ENCODE measurements at regions not wholly inside any gene's neighbourhood (a gene's known extent, or its start where the extent isn't known, plus 50 kb on each side); places are given as distances from the start of the nearest gene placed in this dataset.
"Not testable (repeated sequence)": the region's sequence is repeated elsewhere in the genome, so short reads cannot be mapped to it uniquely, and the experiment has no call there.

GRCh38 chr4:20159516-20159915, 92.2 kb upstream of the SLIT2 start:
- DNase-seq: no peak
- no peak overlapping the region for H3K27ac Mint-ChIP-seq
- H3K4me1 Mint-ChIP-seq (ENCODE audit: low read depth): no peaks in the 10 kb centered on the region
- peaks cover 23% of the 10 kb centered on the region for H3K9me3 Mint-ChIP-seq
- no peak overlapping the region for H3K4me3 Mint-ChIP-seq
- no peaks in the 10 kb centered on the region for H3K27me3 Mint-ChIP-seq
- H3K36me3 Mint-ChIP-seq (ENCODE audit: low read depth): no peaks in the 10 kb centered on the region

- no peak for DNase-seq
- Mint-ChIP-seq H3K36me3 (ENCODE audit: low read depth) (no peaks in the 10 kb centered on the region), H3K4me3 (no peak overlapping the region), H3K9me3 (peaks cover 25% of the 10 kb centered on the region), H3K4me1 (ENCODE audit: low read depth) (no peaks in the 10 kb centered on the region), H3K27ac (no peak overlapping the region), H3K27me3 (no peaks in the 10 kb centered on the region)
These were observed 93.5 kb upstream of the SLIT2 start for GRCh38 chr4:20158195-20158594.

GRCh38 chr4:20151436-20151835, 100.3 kb upstream of the SLIT2 start:
- Mint-ChIP-seq H3K9me3 (peaks cover 11% of the 10 kb centered on the region), H3K4me3 (no peak overlapping the region), H3K36me3 (ENCODE audit: low read depth) (no peaks in the 10 kb centered on the region)

DNA sequence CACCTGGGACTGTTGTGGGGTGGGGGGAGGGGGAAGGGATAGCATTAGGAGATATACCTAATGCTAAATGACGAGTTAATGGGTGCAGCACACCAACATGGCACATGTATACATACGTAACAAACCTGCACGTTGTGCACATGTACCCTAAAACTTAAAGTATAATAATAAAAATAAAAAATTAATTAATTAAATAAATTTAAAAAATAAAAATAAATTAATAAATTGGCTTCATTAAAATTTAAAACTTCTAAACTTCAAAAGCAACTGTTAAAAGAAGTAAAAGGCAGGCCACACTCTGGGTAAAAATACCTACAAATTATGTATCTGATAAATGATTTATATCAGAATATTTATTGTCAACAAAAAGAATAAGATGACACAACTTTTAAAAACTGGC, 102.6 kb upstream of the SLIT2 start:
- H3K27me3 Mint-ChIP-seq; DNase-seq; H3K4me1 Mint-ChIP-seq (ENCODE audit: low read depth); H3K27ac Mint-ChIP-seq; H3K36me3 Mint-ChIP-seq (ENCODE audit: low read depth); H3K4me3 Mint-ChIP-seq: not testable (repeated sequence)
- H3K9me3 Mint-ChIP-seq: peaks cover 15% of the 10 kb centered on the region

More at GRCh38 chr4:20151436-20151835, 100.3 kb upstream of the SLIT2 start:
- Mint-ChIP-seq H3K4me1 (ENCODE audit: low read depth) (no peaks in the 10 kb centered on the region), H3K27me3 (no peaks in the 10 kb centered on the region), H3K27ac (no peak overlapping the region)
- DNase-seq: no peak

DNA sequence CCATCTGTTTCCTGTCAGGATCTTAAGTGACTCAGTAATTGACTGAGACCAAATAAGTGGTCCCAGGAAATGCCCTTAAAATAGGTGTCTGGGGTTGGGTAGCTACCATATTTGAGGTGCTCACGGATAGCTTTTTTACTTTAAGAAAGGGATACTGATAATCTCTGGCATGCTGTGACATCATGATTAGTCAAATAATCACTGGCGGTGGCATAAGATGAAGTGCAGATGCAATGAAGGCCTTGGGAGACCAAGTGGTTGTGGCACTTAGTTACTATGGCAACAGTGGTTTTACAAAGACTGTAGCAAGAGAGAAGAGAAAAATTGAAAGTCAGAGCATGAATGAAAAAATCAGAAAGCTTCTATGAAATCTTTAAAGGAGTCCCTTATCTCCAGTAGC, 114.5 kb upstream of the SLIT2 start:
- H3K9me3 Mint-ChIP-seq: peaks cover 22% of the 10 kb centered on the region
- no peak overlapping the region for H3K4me3 Mint-ChIP-seq
- H3K4me1 Mint-ChIP-seq (ENCODE audit: low read depth): no peaks in the 10 kb centered on the region
- no peaks in the 10 kb centered on the region for H3K36me3 Mint-ChIP-seq (ENCODE audit: low read depth)
- DNase-seq: no peak
- H3K27me3 Mint-ChIP-seq: no peaks in the 10 kb centered on the region
- H3K27ac Mint-ChIP-seq: no peak overlapping the region

GRCh38 chr4:20127626-20128025, 124.1 kb upstream of the SLIT2 start:
- H3K27ac Mint-ChIP-seq: no peak overlapping the region
- no peaks in the 10 kb centered on the region for H3K36me3 Mint-ChIP-seq (ENCODE audit: low read depth)
- H3K4me1 Mint-ChIP-seq (ENCODE audit: low read depth): no peaks in the 10 kb centered on the region
- H3K9me3 Mint-ChIP-seq: peaks cover 4% of the 10 kb centered on the region
- no peak overlapping the region for H3K4me3 Mint-ChIP-seq
- no peaks in the 10 kb centered on the region for H3K27me3 Mint-ChIP-seq
- no peak for DNase-seq

- no peak for DNase-seq
- Mint-ChIP-seq H3K4me3 (no peak overlapping the region), H3K36me3 (ENCODE audit: low read depth) (no peaks in the 10 kb centered on the region), H3K27me3 (no peaks in the 10 kb centered on the region), H3K27ac (no peak overlapping the region), H3K9me3 (peaks cover 4% of the 10 kb centered on the region), H3K4me1 (ENCODE audit: low read depth) (no peaks in the 10 kb centered on the region)
These were observed 124.8 kb upstream of the SLIT2 start for GRCh38 chr4:20126906-20127305.

DNA sequence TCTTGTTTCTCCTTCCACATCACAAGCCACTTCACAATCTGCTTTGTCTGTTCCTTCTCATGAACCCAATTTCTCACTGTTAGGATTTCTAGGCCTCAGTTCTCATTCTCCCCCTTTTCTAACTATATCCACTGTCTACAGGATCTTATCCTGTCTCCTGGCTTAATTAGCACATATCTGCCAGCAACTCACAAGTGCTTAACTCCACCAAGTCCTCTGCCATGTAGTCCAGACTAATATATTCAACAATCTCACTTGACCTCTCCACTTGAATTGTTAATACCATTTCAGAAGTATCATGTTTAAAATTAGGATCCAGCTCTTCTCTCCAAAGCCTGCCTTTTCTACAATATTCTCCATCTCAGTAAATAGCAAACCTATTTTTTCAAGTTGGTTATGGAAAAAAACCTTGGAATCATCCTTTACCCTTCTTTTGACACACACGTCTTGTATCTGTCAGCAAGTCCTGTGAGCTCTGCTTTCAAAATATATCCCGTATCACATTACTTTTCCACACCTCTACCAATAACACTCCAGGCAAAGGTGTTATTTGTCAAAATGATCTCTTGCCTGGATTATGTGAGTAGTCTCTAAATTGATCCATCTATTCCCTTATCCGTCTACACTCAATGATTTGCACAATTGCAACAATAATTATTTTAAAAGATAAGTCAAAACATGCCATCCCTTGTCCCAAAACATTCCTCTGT, 127.2 kb upstream of the SLIT2 start:
- Mint-ChIP-seq H3K27ac (no peak overlapping the region), H3K27me3 (no peaks in the 10 kb centered on the region), H3K36me3 (ENCODE audit: low read depth) (no peaks in the 10 kb centered on the region), H3K9me3 (peaks cover 4% of the 10 kb centered on the region), H3K4me1 (ENCODE audit: low read depth) (no peaks in the 10 kb centered on the region), H3K4me3 (no peak overlapping the region)
- no peak for DNase-seq

DNA sequence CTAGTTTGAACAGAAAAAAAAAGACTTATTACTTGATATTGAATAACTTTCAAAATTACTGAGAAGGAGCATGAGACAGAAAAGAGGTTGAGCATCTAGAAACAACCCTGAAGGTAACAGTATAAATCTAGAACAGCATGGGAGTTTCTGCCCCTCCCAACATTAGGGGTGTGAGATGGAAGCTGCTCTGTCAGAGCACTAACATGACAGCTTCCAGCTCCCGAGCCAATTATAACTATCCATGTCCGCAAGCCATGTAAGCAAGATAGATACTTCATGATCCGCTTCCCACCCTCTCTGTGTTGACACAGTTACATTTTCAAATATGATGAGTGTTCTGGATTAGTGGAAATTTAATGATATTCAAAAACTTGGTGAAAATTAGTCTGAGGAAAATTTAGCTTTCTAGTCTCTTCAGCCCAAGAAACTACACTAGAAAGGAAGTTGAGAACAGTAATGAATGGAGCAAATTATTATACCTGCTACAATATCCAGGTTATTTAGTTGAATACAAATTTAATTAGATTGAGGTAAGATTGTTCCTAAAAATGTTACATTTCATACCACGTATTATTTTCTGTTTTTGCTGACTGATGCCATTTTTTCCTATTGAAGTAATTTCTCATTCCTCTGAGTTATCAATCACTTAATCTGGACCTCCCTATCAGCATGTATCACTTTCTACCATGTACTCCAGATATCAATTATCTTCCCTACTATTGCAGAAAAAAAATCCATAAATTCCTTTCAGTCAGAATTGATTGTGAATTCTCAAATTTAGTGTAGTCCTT, 129.3 kb upstream of the SLIT2 start:
- no peaks in the 10 kb centered on the region for H3K36me3 Mint-ChIP-seq (ENCODE audit: low read depth)
- H3K4me1 Mint-ChIP-seq (ENCODE audit: low read depth): no peaks in the 10 kb centered on the region
- H3K27ac Mint-ChIP-seq: no peak overlapping the region
- H3K9me3 Mint-ChIP-seq: peaks cover 9% of the 10 kb centered on the region
- no peak for DNase-seq
- H3K27me3 Mint-ChIP-seq: no peaks in the 10 kb centered on the region
- no peak overlapping the region for H3K4me3 Mint-ChIP-seq

DNA sequence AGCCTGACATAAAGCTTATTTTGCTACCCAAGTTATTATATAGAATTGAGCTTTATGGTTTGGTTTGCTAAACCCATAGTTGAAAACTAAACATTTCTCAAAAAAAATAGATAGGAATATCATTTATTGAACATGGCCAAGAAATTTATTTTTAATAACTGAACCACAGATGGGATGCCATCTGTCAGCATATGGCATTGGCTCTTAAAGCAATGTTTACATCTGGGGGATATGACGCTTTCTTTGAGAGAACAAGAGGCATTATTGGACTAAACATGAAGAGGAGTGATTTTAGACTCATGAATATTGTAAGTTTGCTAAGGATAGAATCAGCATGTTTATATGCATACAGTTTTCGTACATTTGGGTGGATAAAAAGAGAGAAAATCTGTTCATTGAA, 132.6 kb upstream of the SLIT2 start:
- H3K27me3 Mint-ChIP-seq: no peaks in the 10 kb centered on the region
- no peak overlapping the region for H3K4me3 Mint-ChIP-seq
- no peak for DNase-seq
- H3K27ac Mint-ChIP-seq: no peak overlapping the region
- no peaks in the 10 kb centered on the region for H3K36me3 Mint-ChIP-seq (ENCODE audit: low read depth)
- H3K9me3 Mint-ChIP-seq: peaks cover 9% of the 10 kb centered on the region
- H3K4me1 Mint-ChIP-seq (ENCODE audit: low read depth): no peaks in the 10 kb centered on the region

DNA sequence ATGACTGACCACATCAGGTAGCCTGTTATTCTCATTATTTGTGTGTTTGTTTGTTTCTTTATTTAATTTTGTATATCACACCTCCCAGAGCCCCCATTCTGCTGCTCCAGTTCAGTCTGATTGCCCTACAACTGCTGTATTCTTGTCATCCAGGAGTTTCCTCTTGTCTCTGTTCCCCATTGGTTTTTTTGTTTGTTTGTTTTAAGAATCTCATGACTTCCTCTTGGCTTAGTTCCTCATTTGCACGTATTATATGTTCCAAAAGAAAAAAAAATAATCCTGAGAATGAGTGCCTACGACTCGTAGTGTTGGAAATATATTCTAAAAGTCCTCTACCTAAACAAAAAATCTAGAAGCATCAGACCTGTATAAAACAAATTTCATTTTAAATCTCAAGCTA, 142.3 kb upstream of the SLIT2 start:
- H3K4me1 Mint-ChIP-seq (ENCODE audit: low read depth): no peaks in the 10 kb centered on the region
- H3K9me3 Mint-ChIP-seq: peaks cover 15% of the 10 kb centered on the region
- DNase-seq: no peak
- H3K4me3 Mint-ChIP-seq: no peak overlapping the region
- H3K27me3 Mint-ChIP-seq: no peaks in the 10 kb centered on the region
- H3K36me3 Mint-ChIP-seq (ENCODE audit: low read depth): no peaks in the 10 kb centered on the region
- H3K27ac Mint-ChIP-seq: no peak overlapping the region

DNA sequence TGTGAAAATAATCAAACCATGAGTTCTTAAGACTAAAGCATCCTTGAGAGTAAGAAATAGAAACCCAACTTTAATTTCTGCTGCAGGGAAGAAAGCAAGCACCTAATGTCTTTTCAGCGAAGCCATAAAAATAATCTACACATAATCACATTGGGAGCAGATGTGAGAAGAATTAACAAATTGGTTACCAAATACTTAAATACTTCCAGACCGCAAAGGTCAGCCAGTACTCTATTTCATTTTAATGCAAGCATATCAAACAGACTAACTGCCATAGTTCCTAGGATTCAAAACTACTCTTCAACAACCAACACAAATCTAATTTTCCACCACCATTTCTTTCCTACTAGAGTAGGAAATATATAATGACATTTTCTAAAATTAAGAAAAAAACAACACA, 144.8 kb upstream of the SLIT2 start:
- H3K4me3 Mint-ChIP-seq: no peak overlapping the region
- no peaks in the 10 kb centered on the region for H3K36me3 Mint-ChIP-seq (ENCODE audit: low read depth)
- DNase-seq: no peak
- H3K9me3 Mint-ChIP-seq: peaks cover 10% of the 10 kb centered on the region
- H3K27ac Mint-ChIP-seq: no peak overlapping the region
- H3K4me1 Mint-ChIP-seq (ENCODE audit: low read depth): no peaks in the 10 kb centered on the region
- H3K27me3 Mint-ChIP-seq: no peaks in the 10 kb centered on the region

DNA sequence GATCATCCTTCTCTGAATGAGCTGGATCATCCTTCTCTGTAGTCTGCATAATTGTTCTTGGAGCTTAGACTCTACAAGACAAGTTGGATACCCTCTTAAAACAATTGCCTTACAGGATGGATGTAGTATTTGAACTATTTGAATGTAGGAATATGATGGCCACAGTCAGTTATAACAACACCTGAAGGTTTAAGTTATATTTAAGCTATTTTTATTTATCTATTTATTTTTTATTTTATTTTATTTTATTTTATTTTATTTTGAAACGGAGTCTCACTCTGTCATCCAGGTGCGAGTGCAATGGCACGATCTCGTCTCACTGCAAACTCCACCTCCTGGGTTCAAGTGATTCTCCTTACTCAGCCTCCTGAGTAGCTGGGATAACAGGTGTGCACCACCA, 149.9 kb upstream of the SLIT2 start:
- H3K36me3 Mint-ChIP-seq (ENCODE audit: low read depth): no peaks in the 10 kb centered on the region
- no peak overlapping the region for H3K27ac Mint-ChIP-seq
- no peak overlapping the region for H3K4me3 Mint-ChIP-seq
- H3K9me3 Mint-ChIP-seq: peaks cover 17% of the 10 kb centered on the region
- no peak for DNase-seq
- no peaks in the 10 kb centered on the region for H3K4me1 Mint-ChIP-seq (ENCODE audit: low read depth)
- H3K27me3 Mint-ChIP-seq: no peaks in the 10 kb centered on the region

DNA sequence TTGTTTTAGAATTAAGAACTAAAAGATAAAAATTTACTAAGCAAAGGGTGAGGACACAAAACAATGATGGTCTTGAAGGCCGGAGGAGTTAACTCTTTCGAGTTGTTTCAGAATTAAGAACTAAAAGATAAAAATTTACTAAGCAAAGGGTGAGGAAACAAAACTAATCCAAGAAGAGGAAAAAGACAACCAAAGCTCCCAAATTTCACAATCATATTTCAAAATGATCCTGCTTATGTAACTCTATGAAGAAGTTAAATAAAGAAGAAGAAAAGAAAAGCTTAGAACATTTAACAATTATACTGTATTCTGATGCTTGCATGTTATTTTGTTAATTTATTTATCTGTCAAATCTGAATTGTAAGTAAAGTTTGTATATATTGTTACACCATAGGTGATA, 154.8 kb upstream of the SLIT2 start:
- Mint-ChIP-seq H3K4me3 (no peak overlapping the region), H3K9me3 (peaks cover 16% of the 10 kb centered on the region), H3K27ac (no peak overlapping the region), H3K36me3 (ENCODE audit: low read depth) (no peaks in the 10 kb centered on the region), H3K27me3 (no peaks in the 10 kb centered on the region), H3K4me1 (ENCODE audit: low read depth) (no peaks in the 10 kb centered on the region)
- DNase-seq: no peak

GRCh38 chr4:20095805-20096541, 155.7 kb upstream of the SLIT2 start:
- Mint-ChIP-seq H3K27me3 (no peaks in the 10 kb centered on the region), H3K4me1 (ENCODE audit: low read depth) (no peaks in the 10 kb centered on the region), H3K27ac (no peak overlapping the region), H3K4me3 (no peak overlapping the region), H3K9me3 (peaks cover 16% of the 10 kb centered on the region), H3K36me3 (ENCODE audit: low read depth) (no peaks in the 10 kb centered on the region)
- no peak for DNase-seq
